HCEC 1CT (cell line): ENCODE measurements at regions not wholly inside any gene's neighbourhood (a gene's known extent, or its start where the extent isn't known, plus 50 kb on each side); places are given as distances from the start of the nearest gene placed in this dataset.

Source experiments
- DNase-seq: peaks from one replicate; pipeline ENCODE4 v3.0.0-alpha.2; 2017

GRCh38 chr7:67426654-67427053 is 430.0 kb downstream of the TYW1 start:
- no peak for DNase-seq

DNA sequence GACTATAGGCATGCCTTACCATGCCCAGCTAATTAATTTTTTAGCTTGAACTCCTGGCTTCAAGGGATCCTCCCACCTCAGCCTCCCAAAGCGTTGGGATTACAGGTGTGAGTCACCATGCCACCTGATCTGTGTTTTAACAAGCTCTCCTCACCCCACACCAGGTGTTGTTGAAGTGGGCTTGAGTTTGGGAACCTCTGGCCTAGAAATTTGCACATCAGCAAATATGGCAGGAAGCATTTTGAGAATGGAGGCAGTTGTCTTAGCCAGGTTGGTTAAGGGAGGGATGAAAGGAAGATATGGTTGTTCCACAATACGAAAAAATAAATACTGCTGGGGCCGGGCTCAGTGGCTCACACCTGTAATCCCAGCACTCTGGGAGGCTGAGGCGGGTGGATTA is 433.1 kb downstream of the TYW1 start:
- no peak for DNase-seq

- DNase-seq: no peak
Measured at GRCh38 chr7:67432536-67433234, 436.1 kb downstream of the TYW1 start.

- DNase-seq: no peak
Measured at GRCh38 chr7:67435894-67436535, 439.4 kb downstream of the TYW1 start.

GRCh38 chr7:67438198-67438882 is 441.7 kb downstream of the TYW1 start:
- no peak for DNase-seq

- DNase-seq: no peak
Measured at GRCh38 chr7:67438913-67439505, 442.4 kb downstream of the TYW1 start.

DNA sequence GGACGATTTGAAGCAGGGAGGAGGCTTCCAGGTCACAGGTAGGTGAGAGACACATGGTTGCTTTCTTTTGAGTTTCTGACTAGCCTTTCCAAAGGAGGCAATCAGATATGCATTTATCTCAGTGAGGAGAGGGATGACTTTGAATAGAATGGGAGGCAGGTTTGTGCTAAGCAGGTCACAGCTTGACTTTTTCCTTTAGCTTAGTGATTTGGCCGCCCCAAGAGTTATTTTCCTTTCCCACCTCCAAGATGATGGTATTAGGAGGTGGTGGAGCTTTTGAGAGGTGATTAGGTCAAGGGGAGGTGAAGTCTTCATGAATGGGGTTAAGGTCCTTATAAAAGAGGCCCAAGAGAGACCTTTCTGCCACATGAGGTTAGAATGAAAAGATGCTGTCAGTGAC is 443.7 kb downstream of the TYW1 start:
- DNase-seq: no peak

DNA sequence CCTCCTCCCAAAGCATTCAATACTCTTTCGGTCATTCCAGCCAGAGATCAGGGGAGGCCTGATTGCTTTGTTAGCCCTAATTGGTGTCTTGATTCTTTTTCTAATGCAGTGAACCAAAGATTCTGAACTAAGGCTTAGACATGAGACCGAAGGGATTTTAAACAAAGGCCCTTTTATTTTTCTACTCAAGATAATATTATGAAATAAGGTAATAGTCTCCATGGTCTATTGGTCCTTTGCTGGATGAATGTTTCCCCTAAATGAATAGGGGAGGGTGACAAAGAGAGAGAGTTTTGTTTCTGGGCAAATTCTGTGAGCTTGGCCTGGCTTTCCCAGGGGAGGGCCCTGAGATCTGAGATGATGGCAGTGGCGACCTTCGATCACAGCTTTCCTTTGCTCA is 449.1 kb downstream of the TYW1 start:
- no peak for DNase-seq

DNA sequence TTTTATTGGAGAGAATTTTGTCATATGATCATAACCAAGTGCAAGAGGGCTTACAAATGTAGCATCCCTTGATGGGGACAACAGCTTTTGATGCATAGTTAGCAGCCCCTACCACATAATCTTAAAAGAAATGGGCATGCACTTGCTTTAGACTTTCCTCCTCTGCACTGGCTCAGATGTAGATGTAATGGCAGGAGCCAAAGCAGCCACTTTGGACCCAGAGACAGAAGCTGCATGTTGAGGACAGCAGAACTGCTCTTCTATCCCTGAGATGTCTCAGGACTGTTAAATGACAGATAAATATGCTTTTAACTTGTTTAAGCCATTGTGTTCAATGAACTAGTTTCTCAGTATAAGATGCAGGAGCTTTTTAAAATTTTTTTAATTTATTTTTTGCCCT is 450.7 kb downstream of the TYW1 start:
- no peak for DNase-seq

GRCh38 chr7:67448271-67448670 is 451.6 kb downstream of the TYW1 start:
- no peak for DNase-seq

- DNase-seq: no peak
Measured at GRCh38 chr7:67450171-67450570, 453.5 kb downstream of the TYW1 start.

DNA sequence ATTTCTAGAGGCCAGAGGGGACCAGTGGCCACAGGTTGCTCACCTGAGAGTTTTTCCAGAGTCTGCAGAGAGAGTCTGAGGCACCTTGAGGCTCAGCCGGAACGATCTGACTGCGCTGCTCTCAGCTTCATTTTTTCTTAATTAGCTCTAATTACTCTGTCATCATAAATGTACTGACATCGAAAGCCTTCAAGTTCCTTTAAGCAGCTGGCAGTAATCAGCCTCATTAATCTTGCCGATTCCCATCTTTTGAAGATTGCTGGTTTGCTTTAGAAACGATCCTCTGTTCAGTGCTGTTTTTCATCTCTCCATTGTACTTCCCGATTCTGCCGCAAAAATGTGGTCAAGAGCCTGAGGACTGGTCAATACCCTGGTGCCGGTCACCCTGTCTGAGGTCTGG is 454.7 kb downstream of the TYW1 start:
- DNase-seq: no peak

GRCh38 chr7:67452516-67453026 is 455.9 kb downstream of the TYW1 start:
- DNase-seq: no peak

DNA sequence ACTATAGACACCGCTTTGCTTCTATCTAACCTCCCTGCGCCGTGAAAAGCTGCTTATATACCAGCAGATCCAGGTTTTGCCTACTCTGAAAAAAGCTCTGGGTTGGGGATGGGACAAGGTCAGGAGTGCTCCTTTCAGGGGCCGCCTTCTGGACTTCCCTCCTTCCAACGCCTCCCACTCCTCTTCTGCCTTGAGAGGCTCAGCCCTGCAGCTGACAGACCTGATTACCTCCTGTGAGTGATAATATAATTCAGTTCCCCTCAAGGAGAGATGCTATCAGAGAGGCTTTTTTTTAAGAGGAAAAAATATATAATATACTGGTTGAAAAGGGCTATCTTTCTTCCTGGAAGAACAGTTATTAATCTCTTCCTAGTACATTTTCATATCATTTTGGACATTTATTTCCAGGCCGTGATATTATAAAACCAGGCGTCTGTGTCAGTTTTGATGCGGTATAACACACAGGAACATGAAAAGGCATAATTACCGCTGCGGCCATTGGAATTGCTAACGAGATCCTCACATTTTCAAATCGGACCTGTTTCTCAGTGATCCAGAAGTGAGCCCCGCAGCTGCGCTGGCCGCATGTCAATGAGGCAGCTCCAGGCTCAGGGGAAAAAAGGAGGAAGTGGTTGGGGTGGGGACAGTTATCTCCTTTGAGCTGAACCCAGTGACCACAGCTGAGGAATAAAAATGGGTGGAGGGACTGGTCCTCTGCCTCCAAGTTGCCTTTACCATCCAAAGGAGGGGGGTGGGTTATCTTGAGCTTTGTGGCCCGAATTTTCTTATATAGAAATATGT is 457.1 kb downstream of the TYW1 start:
- no peak for DNase-seq

DNA sequence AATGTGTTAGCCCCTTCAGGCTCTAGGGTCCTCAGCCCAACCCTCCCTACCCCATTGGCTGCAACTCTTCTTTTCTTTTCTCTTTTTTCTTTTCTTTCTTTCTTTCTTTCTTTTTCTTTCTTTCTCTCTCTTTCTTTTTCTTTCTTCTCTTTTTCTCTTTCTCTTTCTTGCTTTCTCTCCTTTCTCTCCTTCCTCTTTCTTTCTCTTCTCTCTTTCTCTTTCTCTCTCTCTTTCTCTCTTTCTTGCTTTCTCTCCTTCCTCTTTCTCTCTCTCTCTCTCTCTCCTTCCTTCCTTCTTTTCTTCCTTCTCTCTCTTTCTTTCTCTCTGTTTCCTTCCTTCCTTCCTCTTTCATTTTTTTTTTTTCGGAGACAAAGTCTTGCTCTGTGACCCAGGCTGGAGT is 458.9 kb downstream of the TYW1 start:
- DNase-seq: no peak

- no peak for DNase-seq
Measured at GRCh38 chr7:67462781-67463191, 466.2 kb downstream of the TYW1 start.

DNA sequence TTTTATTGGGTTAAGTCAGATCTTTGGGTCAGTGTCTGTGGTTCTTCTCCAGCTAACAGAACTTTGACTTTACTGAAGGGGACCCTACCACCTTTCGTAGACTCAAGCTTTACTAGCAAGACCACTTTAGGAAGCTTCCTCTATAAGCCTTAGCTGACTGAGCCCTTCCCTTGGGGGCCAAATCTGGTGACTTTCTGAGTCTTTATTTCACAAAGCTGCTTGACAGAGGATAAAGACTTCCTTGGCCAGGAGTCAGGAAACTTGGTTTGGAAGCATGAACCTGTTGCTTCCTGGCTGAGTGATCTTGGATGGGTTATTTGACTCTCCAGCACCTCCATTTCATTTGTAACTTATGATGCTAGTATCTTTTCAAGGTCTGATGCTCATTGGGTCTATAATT is 466.7 kb downstream of the TYW1 start:
- DNase-seq: no peak

DNA sequence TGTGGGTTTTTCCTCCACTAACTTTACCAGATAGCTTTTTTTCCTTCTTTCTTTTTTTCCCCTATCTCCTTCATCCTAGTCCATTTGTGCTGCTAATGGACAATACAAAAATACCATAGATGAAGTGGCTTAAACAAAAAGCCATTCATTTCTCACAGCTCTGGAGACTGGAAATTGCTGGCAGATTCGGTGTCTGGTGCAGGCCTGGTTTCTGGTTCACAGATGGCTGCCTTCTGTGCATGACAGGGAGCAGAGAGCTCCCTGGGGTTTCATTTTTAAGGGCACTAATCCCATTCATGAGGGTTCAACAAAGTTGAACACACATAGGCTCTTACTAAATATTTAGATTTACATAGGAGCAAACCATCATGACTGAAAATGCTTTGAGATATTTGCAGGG is 467.4 kb downstream of the TYW1 start:
- DNase-seq: no peak

DNA sequence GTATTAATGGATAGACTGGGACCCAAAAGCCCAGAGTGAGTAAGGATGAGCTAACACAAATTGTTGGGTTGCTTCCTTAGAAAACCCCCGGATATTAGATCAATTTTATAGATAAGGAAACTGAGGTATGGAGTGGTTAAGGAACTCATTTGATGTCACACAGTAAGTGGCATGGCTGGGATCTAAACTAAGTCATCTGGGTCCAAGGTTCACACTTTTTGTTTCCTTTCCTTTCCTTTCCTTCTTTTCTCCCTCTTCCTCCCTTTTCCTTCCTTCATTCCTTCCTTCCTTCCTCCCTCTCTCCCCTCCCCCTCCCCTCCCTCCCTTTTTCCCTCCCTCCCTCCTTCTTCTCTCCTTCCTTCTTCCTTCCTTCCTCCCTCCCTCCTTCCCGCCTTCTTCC is 469.5 kb downstream of the TYW1 start:
- no peak for DNase-seq

- DNase-seq: no peak
Measured at GRCh38 chr7:67470256-67470751, 473.7 kb downstream of the TYW1 start.

GRCh38 chr7:67475293-67475692 is 478.7 kb downstream of the TYW1 start:
- no peak for DNase-seq

GRCh38 chr7:67478066-67478465 is 481.4 kb downstream of the TYW1 start:
- no peak for DNase-seq
